ENCODE measurements at regions not wholly inside any gene's neighbourhood (a gene's known extent, or its start where the extent isn't known, plus 50 kb on each side); places are given as distances from the start of the nearest gene placed in this dataset.
"Not testable (repeated sequence)": the region's sequence is repeated elsewhere in the genome, so short reads cannot be mapped to it uniquely, and the experiment has no call there.

DNA sequence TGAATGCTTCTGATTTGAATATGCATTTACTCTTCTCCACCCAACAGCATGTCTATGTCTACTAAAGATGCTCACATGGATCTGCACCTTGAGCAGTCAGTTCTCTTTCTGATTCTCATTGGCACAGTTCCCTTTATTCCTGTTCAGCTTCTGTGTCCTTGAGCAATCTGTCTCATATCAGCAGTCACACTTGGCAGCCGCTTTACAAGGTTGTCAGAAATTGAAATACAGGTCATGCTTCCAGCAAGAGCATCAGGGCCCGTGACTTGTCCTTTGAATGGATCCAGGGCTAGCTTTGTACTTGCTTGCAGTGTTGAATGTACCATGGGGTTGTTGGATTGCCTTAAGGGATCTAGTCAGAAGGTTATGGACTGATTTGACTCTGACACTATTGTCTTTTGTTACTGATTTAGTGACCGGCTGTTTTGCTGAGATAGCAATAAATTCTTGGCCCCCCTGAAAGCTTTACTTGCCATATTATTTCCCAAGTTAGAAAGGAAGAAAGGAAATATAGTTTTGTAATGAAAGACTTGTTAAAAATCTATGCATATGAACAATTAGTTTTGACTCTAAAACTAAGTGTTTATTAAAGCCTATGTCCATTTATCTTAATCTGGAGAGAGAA is 273.4 kb upstream of the ISL1 start:
- ATAC-seq: no peak
- intact Hi-C loops (cut with DNase I): no loop called here
- DNase-seq (ENCODE audit: low spot score): no peak

GRCh38 chr5:51131266-51131665 is 252.0 kb upstream of the ISL1 start:
- no peak for ATAC-seq
- intact Hi-C loops (cut with DNase I): no loop called here
- no peak for DNase-seq (ENCODE audit: low spot score)

- DNase-seq (ENCODE audit: low spot score) (no peak), ATAC-seq (no peak)
- intact Hi-C loops (cut with DNase I): no loop called here
Observed at GRCh38 chr5:51138164-51138563, 245.1 kb upstream of the ISL1 start.

GRCh38 chr5:51148437-51148836 is 234.8 kb upstream of the ISL1 start:
- intact Hi-C loops (cut with DNase I): no loop called here

DNA sequence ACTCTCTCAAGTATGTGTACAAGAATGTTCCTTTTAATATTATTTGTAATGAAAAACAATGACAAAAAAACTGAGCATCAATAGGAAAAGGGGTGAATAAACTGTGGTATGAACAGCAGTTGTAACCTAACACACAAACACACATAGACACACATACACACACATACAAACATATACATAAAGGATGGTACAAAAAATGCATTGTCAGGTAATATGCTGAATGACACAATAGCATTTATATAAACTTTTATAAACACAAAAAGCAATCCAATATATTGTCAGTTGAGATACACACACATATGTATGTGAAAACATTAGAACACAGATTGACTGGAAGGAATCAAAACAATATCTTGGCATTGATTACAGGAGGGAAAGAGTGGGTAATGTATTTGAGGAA is 227.0 kb upstream of the ISL1 start:
- no peak for DNase-seq (ENCODE audit: low spot score)
- no peak for ATAC-seq
- intact Hi-C loops (cut with DNase I): no loop called here

More at GRCh38 chr5:51148437-51148836, 234.8 kb upstream of the ISL1 start:
- ATAC-seq (no peak), DNase-seq (ENCODE audit: low spot score) (no peak)

DNA sequence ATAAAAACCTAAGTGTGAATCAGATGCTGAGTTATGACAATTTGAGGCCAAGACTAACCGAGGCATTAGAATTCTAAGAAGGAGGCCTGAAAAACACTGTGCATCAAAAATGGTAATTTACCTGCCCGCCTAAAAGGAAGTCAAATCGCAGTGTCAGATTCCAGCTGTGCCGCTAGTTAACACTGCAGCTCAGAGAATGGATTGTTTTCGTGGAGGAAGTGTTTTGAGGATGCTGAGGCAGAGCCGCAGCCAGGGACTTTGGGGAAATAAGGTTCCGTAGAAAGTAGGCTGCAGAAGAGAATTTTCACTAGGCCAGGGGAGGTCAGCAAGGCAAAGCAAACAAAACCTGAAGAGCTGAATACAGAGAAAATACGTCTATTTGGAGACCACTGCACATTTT is 226.4 kb upstream of the ISL1 start:
- intact Hi-C loops (cut with DNase I): no loop called here
- DNase-seq (ENCODE audit: low spot score) (no peak), ATAC-seq (no peak)

DNA sequence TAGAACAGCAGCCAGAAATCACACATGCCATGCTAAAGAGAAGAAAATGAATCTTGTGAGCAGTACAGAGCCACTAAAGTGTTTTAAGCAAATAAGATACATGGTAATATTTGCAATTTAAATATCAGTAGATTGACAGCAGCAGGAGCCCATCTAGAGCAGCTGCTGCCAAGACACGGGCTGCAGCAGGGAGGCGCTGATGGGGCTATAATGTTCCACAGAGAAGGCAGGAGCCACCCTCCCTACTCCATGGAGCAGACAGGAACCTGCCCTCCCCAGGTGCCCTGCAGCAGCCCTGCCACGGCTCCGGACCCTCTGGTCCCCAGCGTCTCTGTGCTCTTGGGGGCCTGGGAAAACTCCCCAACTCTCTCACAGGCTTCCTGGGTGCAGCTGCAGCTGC is 224.1 kb upstream of the ISL1 start:
- no peak for DNase-seq (ENCODE audit: low spot score)
- ATAC-seq: no peak
- intact Hi-C loops (cut with DNase I): no loop called here

DNA sequence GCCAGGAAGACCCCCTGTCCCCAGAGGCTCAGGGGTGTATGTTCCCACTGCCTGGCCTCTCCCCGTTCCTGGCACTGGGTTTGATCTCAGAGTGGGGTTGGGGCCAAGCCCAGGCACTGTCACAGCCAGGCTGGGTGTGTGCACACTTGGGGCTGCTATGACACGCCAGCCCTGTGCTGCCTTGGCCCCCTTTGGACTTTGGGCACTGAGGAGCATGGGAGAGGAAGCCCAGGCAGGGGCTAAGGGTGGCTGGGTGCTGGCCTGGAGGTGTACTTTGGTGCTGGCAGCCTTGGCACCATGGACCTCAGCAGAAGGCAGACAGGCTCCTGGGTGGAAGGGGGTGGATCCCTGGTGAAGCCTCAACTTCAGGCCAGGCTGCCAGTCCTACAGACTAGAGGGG is 223.6 kb upstream of the ISL1 start:
- ATAC-seq (peak; percentile 34), DNase-seq (ENCODE audit: low spot score) (no peak)
- intact Hi-C loops (cut with DNase I): no loop called here

DNA sequence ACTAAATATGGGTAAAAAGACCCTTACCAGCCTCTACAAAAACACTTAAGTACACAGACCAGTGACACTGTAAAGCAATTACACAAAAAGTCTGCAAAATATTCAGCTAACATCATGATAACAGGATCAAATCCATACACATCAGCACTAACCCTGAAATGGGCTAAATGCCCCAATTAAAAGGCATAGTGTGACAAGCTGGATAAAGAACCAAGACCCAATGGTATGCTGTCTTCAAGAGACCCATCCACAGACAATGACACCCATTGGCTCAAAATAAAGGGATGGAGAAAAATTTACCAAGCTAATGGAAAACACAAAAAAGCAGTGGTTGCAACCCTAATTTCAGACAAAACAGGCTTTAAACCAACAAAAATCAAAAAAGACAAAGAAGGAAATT is 221.0 kb upstream of the ISL1 start:
- no peak for ATAC-seq
- intact Hi-C loops (cut with DNase I): no loop called here
- DNase-seq (ENCODE audit: low spot score): no peak

DNA sequence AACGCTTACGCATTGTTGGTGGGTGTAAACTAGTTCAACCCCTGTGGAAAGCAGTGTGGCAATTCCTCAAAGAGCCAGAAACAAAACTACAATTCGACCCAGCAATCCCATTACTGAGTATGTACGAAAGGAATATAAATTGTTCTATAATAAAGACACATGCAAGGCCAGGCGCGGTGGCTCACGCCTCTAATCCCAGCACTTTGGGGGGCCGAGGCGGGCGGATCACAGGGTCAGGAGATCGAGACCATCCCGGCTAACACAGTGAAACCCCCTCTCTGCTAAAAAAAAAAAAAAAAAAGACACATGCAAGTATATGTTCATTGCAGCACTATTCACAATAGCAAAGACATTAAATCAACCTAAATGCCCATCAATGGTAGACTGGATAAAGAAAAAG is 217.6 kb upstream of the ISL1 start:
- intact Hi-C loops (cut with DNase I); ATAC-seq; DNase-seq (ENCODE audit: low spot score): not testable (repeated sequence)

DNA sequence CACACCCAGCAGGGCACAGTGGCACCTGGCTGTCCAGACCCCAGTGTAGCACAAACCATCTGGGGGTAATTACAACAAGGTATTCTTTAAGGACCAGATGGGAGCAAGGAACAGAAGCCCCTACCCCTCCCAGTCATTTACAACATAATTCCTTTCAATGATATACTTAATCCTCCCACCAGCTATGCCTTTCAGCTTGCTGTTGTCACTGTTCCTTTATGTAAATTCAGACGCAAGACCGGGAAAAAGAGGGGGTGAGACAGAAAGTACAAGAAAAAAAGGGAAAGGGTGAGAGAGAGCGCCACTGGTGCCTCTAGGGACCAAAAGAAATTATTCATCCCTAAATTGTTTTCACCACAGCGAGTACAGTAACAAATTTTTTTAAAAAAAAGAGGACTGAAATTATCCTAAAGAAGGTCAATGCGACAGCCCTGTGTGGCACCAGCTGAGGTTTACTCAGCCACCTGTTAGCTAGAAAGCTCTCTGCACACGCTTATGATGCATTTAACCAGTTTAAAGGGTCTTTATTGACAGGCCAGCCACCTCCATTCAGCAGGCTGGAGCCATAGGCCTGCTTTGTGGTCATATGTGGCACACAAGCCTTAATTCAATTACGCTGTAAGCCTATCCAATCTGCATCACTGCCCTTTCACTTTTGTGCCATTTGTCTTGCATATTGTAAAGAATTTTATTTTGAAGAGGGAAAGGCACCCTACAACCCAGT is 210.2 kb upstream of the ISL1 start:
- intact Hi-C loops (cut with DNase I): no loop called here
- ATAC-seq: no peak
- DNase-seq (ENCODE audit: low spot score): no peak

DNA sequence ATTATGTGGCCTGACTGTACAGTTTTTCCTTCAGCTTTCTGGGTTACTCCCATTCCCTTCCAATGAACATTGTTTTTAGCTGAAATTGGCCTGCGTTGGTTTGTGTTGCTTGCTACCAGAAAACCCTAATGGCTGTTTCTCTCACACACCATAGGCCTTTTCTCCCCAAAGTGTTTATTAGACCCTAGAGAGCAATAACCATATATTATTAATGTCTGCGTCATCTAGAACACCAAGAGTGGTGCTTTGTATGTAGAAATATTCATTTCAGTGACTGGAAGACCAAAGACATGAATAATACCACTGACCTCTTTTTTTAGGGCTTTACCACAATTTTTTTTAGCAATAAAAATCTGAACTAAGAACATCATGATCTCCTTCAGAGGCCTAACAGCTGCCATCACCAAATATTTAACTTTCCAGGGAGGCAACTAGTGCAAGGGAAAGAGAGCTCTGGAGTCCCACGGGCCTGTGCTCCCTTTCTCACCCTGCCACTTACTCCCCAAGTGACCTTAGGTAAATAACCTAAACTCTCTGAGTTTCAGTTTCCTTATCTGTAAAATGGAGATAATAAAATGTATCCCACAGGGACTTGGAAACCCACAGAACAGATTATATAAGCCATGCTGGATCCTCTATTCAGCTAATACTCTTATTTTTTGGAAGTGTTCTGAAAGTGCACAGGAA is 201.9 kb upstream of the ISL1 start:
- DNase-seq (ENCODE audit: low spot score): no peak
- intact Hi-C loops (cut with DNase I): no loop called here
- ATAC-seq: no peak

- DNase-seq (ENCODE audit: low spot score) (no peak), ATAC-seq (no peak)
- intact Hi-C loops (cut with DNase I): no loop called here
Observed at GRCh38 chr5:51185850-51186329, 197.4 kb upstream of the ISL1 start.

GRCh38 chr5:51188001-51188591 is 195.2 kb upstream of the ISL1 start:
- intact Hi-C loops (cut with DNase I): no loop called here
- ATAC-seq: no peak
- no peak for DNase-seq (ENCODE audit: low spot score)

DNA sequence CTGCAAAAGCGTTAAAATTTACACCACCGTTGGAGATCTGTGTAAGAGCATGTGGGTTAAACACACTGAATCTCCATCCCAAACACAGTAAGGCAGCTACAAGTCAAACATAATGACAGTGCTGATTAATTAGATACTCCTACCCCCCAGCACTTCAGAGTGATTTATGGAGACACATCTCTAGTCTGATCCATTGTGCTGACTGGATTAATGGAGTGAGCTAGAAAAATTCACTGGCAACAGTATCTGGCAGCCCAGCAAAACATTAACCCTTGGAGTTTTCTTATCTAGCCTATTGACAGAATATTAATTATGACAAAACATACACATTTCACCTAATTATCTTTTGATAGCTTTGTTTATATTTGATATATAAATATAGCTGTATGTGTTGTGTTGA is 188.6 kb upstream of the ISL1 start:
- DNase-seq (ENCODE audit: low spot score): no peak
- ATAC-seq: no peak
- intact Hi-C loops (cut with DNase I): no loop called here

DNA sequence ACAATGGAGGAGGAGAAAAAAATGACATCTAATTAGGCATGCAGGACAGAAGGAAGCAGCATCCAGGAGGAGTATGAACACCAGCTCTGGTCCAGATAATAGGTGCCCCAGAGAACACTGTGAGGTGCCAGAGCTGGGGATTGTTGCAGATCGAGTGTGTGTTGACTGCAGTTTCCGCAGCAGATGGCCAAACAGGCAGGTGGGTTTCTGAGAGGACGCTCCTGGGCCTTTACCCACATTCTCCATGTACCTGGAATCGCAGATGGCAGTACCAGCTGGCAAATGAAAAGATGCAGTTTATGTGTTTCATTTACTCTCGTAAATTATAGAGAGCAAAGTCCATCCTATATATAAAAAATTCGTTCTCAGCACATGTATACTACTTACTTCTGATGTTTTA is 182.2 kb upstream of the ISL1 start:
- intact Hi-C loops (cut with DNase I): no loop called here
- no peak for DNase-seq (ENCODE audit: low spot score)
- ATAC-seq: no peak

GRCh38 chr5:51201708-51202107 is 181.5 kb upstream of the ISL1 start:
- no peak for DNase-seq (ENCODE audit: low spot score)
- no peak for ATAC-seq
- intact Hi-C loops (cut with DNase I): no loop called here

- DNase-seq (ENCODE audit: low spot score): no peak
- no peak for ATAC-seq
- intact Hi-C loops (cut with DNase I): no loop called here
Observed at GRCh38 chr5:51202161-51202560, 181.1 kb upstream of the ISL1 start.

GRCh38 chr5:51203598-51203997 is 179.7 kb upstream of the ISL1 start:
- intact Hi-C loops (cut with DNase I): no loop called here
- DNase-seq (ENCODE audit: low spot score) (no peak), ATAC-seq (no peak)

DNA sequence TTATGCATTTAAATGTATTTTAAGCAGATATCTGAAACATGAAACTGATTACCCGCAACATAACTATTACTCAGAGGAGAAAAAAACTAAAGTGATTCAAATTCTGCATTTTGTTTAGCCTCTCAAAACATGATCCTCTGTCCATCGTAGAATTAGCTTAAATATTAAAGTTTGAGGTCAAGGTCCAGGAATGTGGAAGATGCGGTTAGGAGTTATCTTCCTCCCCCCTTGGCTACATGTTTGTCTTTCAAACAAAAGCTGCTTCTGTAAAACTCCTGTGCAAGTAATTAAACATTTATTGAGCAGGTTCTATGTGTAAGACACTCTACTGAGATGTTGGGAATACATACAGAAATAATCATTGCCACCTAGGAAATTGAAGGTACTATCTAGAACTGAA is 175.0 kb upstream of the ISL1 start:
- DNase-seq (ENCODE audit: low spot score) (no peak), ATAC-seq (no peak)
- intact Hi-C loops (cut with DNase I): no loop called here
